Panc1 (cell line): ENCODE measurements at regions not wholly inside any gene's neighbourhood (a gene's known extent, or its start where the extent isn't known, plus 50 kb on each side); places are given as distances from the start of the nearest gene placed in this dataset.

Experiments used
- ATAC-seq: fragments of 200-7000 bp; cut with Tn5 transposase; 2 replicates; pipeline ENCODE4 v1.9.1; 2020; ENCODE audit warnings: mild to moderate bottlenecking, moderate library complexity
- BruUV-seq: library from RNA; stranded (reverse); fragments of 400-500 nt; replicated peaks from 2 replicates; lab custom pipeline; 2021; lab: Mats Ljungman, UMichigan
- CTCF ChIA-PET: fragments of 300-600 bp; sonication (Branson Sonifier 250); formaldehyde crosslinking; loops from one replicate; lab custom pipeline; 2022; ENCODE audit warnings: antibody characterized with exemption; lab: Charles Lee
- POLR2A ChIA-PET: fragments of 300-600 bp; sonication (Branson Sonifier 250); formaldehyde crosslinking; loops from one replicate; lab custom pipeline; 2022; ENCODE audit warnings: antibody characterized with exemption; lab: Charles Lee
- DNase-seq: peaks from one replicate; pipeline ENCODE4 v3.0.0-alpha.2; 2010; ENCODE audit warnings: low read depth, low spot score
- H3K27ac ChIP-seq: 2 replicates; pipeline ENCODE4 v1.5.1; 2011; ENCODE audit warnings: mild to moderate bottlenecking, low read length, inconsistent platforms
- H3K27me3 ChIP-seq: fragments of 200-500 bp; sonication (Bioruptor generic); 2 replicates; pipeline ENCODE4 v1.6.0; 2014; ENCODE audit warnings: low read length, inconsistent platforms; ENCODE audit not compliant: control insufficient read depth, insufficient read depth
- H3K36me3 ChIP-seq: fragments of 200-500 bp; sonication (Bioruptor generic); 2 replicates; pipeline ENCODE4 v1.5.1; 2014; ENCODE audit warnings: inconsistent platforms, mild to moderate bottlenecking, low read length, moderate library complexity; ENCODE audit not compliant: control insufficient read depth, insufficient read depth
- H3K4me1 ChIP-seq: 2 replicates; pipeline ENCODE4 v1.5.1; 2011; ENCODE audit warnings: inconsistent platforms, mild to moderate bottlenecking, low read length, moderate library complexity; ENCODE audit not compliant: control insufficient read depth, insufficient read depth
- H3K4me3 ChIP-seq, 2 experiments: 2 replicates each; pipeline ENCODE4 v1.5.1; 2011 to 2012; ENCODE audit warnings: low read depth in 2 of 2, low read length in 2 of 2, mild to moderate bottlenecking in 2 of 2, inconsistent platforms in 1 of 2, moderate library complexity in 1 of 2
- H3K9me3 ChIP-seq: fragments of 200-500 bp; sonication (Bioruptor generic); 2 replicates; pipeline ENCODE4 v1.5.1; 2014; ENCODE audit warnings: low read depth, mild to moderate bottlenecking, inconsistent platforms, low read length, moderate library complexity; ENCODE audit not compliant: control insufficient read depth, insufficient read depth
- POLR2AphosphoS5 ChIP-seq: IDR thresholded peaks from 2 replicates; pipeline ENCODE4 v1.6.1; 2012; ENCODE audit warnings: mild to moderate bottlenecking, low read depth, low read length, moderate library complexity
- SIN3A ChIP-seq: IDR thresholded peaks from 2 replicates; pipeline ENCODE4 v1.6.1; 2012; ENCODE audit warnings: low read depth, mild to moderate bottlenecking, low read length, moderate library complexity, borderline replicate concordance; ENCODE audit not compliant: insufficient read depth
- TCF7L2 ChIP-seq: IDR thresholded peaks from 2 replicates; pipeline ENCODE4 v1.6.1; 2011; ENCODE audit warnings: mild to moderate bottlenecking, low read depth, low read length, inconsistent platforms
- in situ Hi-C: cut with HindIII; loops from 2 replicates; pipeline ENCODE4 v1.10.0; 2016; ENCODE audit warnings: low sequenced_read_pairs, low pct_unique_long_range_greater_than_20kb
- intact Hi-C: fragments of 100-400 bp; cut with micrococcal nuclease; formaldehyde crosslinking; loops from one replicate; pipeline ENCODE4 v1.10.0; 2022; ENCODE audit not compliant: unreplicated experiment
- TF ChIP-seq, protein P1 (sequence below): fragments of 450-650 bp; IDR thresholded peaks from 2 replicates; pipeline ENCODE4 v1.5.1; 2017; ENCODE audit warnings: mild to moderate bottlenecking
- TF ChIP-seq, protein P2 (sequence below), 2 experiments: IDR thresholded peaks; 2 replicates each; pipeline ENCODE4 v1.6.1; 2011 to 2012; ENCODE audit warnings: low read depth in 2 of 2, control low read depth in 1 of 2, low read length in 1 of 2, mild to moderate bottlenecking in 1 of 2, moderate library complexity in 1 of 2; ENCODE audit not compliant: insufficient read depth in 1 of 2

DNA sequence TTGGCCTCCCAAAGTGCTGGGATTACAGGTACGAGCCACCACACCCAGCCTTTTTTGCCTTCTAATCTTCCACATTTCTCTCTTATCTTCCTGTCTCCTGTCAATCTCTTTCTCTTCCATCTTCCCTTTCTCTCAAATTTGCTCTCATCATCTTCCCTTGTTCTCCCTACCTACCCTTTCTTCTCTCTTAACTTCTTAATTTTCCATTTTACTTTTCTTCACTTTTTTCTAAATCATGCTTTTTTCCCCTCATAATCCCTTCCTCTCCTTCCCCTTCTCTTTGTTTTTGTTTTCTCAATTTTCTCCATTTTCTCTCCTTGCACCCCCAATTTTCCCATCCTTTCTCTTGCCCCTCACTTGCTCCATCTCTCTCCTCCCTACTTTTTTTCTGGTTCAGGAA lies 545.7 kb downstream of the OMA1 start:
- intact Hi-C loops, result no loop called here

DNA sequence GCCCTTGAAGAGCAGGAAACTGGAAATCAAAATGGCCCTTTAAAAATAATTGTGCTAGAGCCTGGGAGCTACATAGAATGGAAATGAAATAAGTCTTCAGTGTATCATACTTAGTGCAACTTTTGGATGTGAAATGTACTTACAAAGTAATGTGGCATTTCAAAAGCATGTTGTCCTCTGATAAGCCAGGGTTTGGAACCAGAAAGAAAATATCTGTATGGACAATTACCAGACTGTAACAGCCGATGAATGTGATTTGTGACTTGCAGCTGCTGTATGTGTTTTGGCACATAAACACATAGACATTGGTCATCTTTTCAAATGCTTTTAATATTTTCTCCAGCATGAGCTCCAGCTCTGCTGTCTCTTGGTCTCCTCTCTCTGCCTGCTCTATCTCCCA lies 546.4 kb downstream of the OMA1 start:
- BruUV-seq, result no TSS peak
- peaks cover 2% of the 10 kb centered on the region; the same call in 1 of the 2 replicates for H3K27me3 ChIP-seq
- no peak for ATAC-seq
- POLR2A ChIA-PET, result no interaction called here
- intact Hi-C loops (no loop called here), in situ Hi-C loops (no loop called here)
- no peak overlapping the region for H3K4me3 ChIP-seq
- no peaks in the 10 kb centered on the region for H3K36me3 ChIP-seq
- no peak overlapping the region for H3K27ac ChIP-seq
- H3K4me1 ChIP-seq, result no peaks in the 10 kb centered on the region
- no peaks in the 10 kb centered on the region for H3K9me3 ChIP-seq
- TF ChIP-seq, protein P1, sequence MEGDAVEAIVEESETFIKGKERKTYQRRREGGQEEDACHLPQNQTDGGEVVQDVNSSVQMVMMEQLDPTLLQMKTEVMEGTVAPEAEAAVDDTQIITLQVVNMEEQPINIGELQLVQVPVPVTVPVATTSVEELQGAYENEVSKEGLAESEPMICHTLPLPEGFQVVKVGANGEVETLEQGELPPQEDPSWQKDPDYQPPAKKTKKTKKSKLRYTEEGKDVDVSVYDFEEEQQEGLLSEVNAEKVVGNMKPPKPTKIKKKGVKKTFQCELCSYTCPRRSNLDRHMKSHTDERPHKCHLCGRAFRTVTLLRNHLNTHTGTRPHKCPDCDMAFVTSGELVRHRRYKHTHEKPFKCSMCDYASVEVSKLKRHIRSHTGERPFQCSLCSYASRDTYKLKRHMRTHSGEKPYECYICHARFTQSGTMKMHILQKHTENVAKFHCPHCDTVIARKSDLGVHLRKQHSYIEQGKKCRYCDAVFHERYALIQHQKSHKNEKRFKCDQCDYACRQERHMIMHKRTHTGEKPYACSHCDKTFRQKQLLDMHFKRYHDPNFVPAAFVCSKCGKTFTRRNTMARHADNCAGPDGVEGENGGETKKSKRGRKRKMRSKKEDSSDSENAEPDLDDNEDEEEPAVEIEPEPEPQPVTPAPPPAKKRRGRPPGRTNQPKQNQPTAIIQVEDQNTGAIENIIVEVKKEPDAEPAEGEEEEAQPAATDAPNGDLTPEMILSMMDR, result no peak
- no peak for TF ChIP-seq SIN3A
- CTCF ChIA-PET, result no interaction called here
- DNase-seq, result no peak

More for the DNA sequence above, 545.7 kb downstream of the OMA1 start:
- Histone ChIP-seq H3K36me3 (no peaks in the 10 kb centered on the region), H3K27ac (no peak overlapping the region), H3K4me1 (no peaks in the 10 kb centered on the region), H3K4me3 (no peak overlapping the region), H3K9me3 (no peaks in the 10 kb centered on the region), H3K27me3 (peaks cover 2% of the 10 kb centered on the region; the same call in 1 of the 2 replicates)
- CTCF ChIA-PET, result no interaction called here
- BruUV-seq, result no TSS peak
- ATAC-seq (no peak), DNase-seq (no peak)
- in situ Hi-C loops, result no loop called here
- TF ChIP-seq, protein P1, result no peak
- no peak for TF ChIP-seq POLR2AphosphoS5
- TF ChIP-seq TCF7L2, result no peak
- TF ChIP-seq SIN3A, result no peak
- TF ChIP-seq, protein P2, sequence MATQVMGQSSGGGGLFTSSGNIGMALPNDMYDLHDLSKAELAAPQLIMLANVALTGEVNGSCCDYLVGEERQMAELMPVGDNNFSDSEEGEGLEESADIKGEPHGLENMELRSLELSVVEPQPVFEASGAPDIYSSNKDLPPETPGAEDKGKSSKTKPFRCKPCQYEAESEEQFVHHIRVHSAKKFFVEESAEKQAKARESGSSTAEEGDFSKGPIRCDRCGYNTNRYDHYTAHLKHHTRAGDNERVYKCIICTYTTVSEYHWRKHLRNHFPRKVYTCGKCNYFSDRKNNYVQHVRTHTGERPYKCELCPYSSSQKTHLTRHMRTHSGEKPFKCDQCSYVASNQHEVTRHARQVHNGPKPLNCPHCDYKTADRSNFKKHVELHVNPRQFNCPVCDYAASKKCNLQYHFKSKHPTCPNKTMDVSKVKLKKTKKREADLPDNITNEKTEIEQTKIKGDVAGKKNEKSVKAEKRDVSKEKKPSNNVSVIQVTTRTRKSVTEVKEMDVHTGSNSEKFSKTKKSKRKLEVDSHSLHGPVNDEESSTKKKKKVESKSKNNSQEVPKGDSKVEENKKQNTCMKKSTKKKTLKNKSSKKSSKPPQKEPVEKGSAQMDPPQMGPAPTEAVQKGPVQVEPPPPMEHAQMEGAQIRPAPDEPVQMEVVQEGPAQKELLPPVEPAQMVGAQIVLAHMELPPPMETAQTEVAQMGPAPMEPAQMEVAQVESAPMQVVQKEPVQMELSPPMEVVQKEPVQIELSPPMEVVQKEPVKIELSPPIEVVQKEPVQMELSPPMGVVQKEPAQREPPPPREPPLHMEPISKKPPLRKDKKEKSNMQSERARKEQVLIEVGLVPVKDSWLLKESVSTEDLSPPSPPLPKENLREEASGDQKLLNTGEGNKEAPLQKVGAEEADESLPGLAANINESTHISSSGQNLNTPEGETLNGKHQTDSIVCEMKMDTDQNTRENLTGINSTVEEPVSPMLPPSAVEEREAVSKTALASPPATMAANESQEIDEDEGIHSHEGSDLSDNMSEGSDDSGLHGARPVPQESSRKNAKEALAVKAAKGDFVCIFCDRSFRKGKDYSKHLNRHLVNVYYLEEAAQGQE (IDR thresholded peaks at IDR 0.05; ENCODE audit: insufficient read depth in 1 of 2, low read depth in 2 of 2, low read length in 1 of 2), result no peak
- POLR2A ChIA-PET, result no interaction called here
